Endodermal cell (in vitro differentiated cells): ENCODE measurements at regions not wholly inside any gene's neighbourhood (a gene's known extent, or its start where the extent isn't known, plus 50 kb on each side); places are given as distances from the start of the nearest gene placed in this dataset.

ENCODE experiments used
- DNase-seq: peaks from one replicate; pipeline ENCODE4 v3.0.0-alpha.2; 2017
- H3K27ac ChIP-seq: 2 replicates; pipeline ENCODE4 v1.5.1; 2013; ENCODE audit warnings: mild to moderate bottlenecking, low read depth, low read length, moderate library complexity
- H3K27me3 ChIP-seq: 2 replicates; pipeline ENCODE4 v1.6.1; 2013; ENCODE audit warnings: mild to moderate bottlenecking, low read length, moderate library complexity; ENCODE audit not compliant: insufficient read depth, control insufficient read depth, poor library complexity, severe bottlenecking
- H3K36me3 ChIP-seq: 2 replicates; pipeline ENCODE4 v1.7.0; 2013; ENCODE audit warnings: mild to moderate bottlenecking, low read length, moderate library complexity; ENCODE audit not compliant: control insufficient read depth, insufficient read depth
- H3K4me1 ChIP-seq: one replicate; pipeline ENCODE4 v1.7.0; 2013; ENCODE audit warnings: low read length; ENCODE audit not compliant: control insufficient read depth, insufficient read depth
- H3K4me3 ChIP-seq: 2 replicates; pipeline ENCODE4 v1.5.1; 2013; ENCODE audit warnings: mild to moderate bottlenecking, low read length, moderate library complexity
- H3K9ac ChIP-seq: 2 replicates; pipeline ENCODE4 v1.6.1; 2013; ENCODE audit warnings: mild to moderate bottlenecking, low read length, moderate library complexity; ENCODE audit not compliant: poor library complexity, severe bottlenecking; ENCODE audit errors: extremely low read depth
- H3K9me3 ChIP-seq: 2 replicates; pipeline ENCODE4 v1.6.1; 2013; ENCODE audit warnings: mild to moderate bottlenecking, low read length, moderate library complexity; ENCODE audit not compliant: control insufficient read depth
- H3K27ac Mint-ChIP-seq: 2 replicates; pipeline ENCODE4 v1.8.0; 2020; ENCODE audit warnings: mixed read lengths
- H3K27me3 Mint-ChIP-seq: 2 replicates; pipeline ENCODE4 v1.8.0; 2021; ENCODE audit warnings: mild to moderate bottlenecking, mixed read lengths; ENCODE audit not compliant: insufficient read depth
- H3K36me3 Mint-ChIP-seq: 2 replicates; pipeline ENCODE4 v1.8.0; 2020; ENCODE audit warnings: low read depth, mixed read lengths
- H3K4me1 Mint-ChIP-seq: 2 replicates; pipeline ENCODE4 v1.8.0; 2020; ENCODE audit warnings: mixed read lengths
- H3K4me3 Mint-ChIP-seq: 2 replicates; pipeline ENCODE4 v1.8.0; 2020; ENCODE audit warnings: mild to moderate bottlenecking, moderate library complexity, mixed read lengths
- H3K9me3 Mint-ChIP-seq: 2 replicates; pipeline ENCODE4 v1.8.0; 2020; ENCODE audit warnings: mild to moderate bottlenecking, mixed read lengths
- CTCF ChIP-seq: fragments of 200-600 bp; sonication (generic); conservative IDR thresholded peaks from 2 replicates; pipeline ENCODE4 v1.5.0; 2021; ENCODE audit warnings: antibody characterized with exemption, mild to moderate bottlenecking
- WGBS, 2 experiments: methylation state at CpG; one replicate each; pipeline versions ENCODE4 v1.1.5 to v1.1.7; 2013; ENCODE audit warnings: missing lambda C conversion rate in 2 of 2, mixed read lengths in 1 of 2; ENCODE audit not compliant: insufficient coverage in 1 of 2, insufficient read length in 1 of 2; 5-methylcytosine and 5-hydroxymethylcytosine counted together

GRCh38 chr11:88420165-88420791 lies 82.7 kb upstream of the CTSC start:
- no peak overlapping the region for H3K27ac Mint-ChIP-seq
- WGBS, 2 experiments: 95 to 100% methylated on average over 5 to 7 of the region's 7 CpGs
- Histone ChIP-seq H3K27me3 (peaks cover 7% of the 10 kb centered on the region), H3K36me3 (no peaks in the 10 kb centered on the region), H3K4me1 (no peaks in the 10 kb centered on the region), H3K4me3 (no peak overlapping the region), H3K9ac (no peak overlapping the region), H3K9me3 (no peaks in the 10 kb centered on the region), H3K27ac (no peak overlapping the region)
- peaks cover 23% of the 10 kb centered on the region for H3K27me3 Mint-ChIP-seq
- H3K9me3 Mint-ChIP-seq: no peaks in the 10 kb centered on the region
- DNase-seq: no peak
- TF ChIP-seq CTCF: no peak
- no peak overlapping the region for H3K4me3 Mint-ChIP-seq
- no peaks in the 10 kb centered on the region for H3K36me3 Mint-ChIP-seq
- peaks cover 21% of the 10 kb centered on the region for H3K4me1 Mint-ChIP-seq

- no peaks in the 10 kb centered on the region for H3K9me3 Mint-ChIP-seq
Measured at GRCh38 chr11:88418508-88418907, 81.0 kb upstream of the CTSC start.

GRCh38 chr11:88415495-88415894 lies 78.0 kb upstream of the CTSC start:
- H3K9me3 ChIP-seq: no peaks in the 10 kb centered on the region
- H3K4me3 Mint-ChIP-seq: no peak overlapping the region
- no peaks in the 10 kb centered on the region for H3K9me3 Mint-ChIP-seq
- no peak for TF ChIP-seq CTCF
- H3K27me3 ChIP-seq: peaks cover 14% of the 10 kb centered on the region
- WGBS, 2 experiments: 83 to 94% methylated on average over 1 of the region's 1 CpG
- H3K27me3 Mint-ChIP-seq: peaks cover 19% of the 10 kb centered on the region
- H3K36me3 Mint-ChIP-seq: no peaks in the 10 kb centered on the region
- no peaks in the 10 kb centered on the region for H3K4me1 ChIP-seq
- no peaks in the 10 kb centered on the region for H3K36me3 ChIP-seq
- H3K27ac ChIP-seq: no peak overlapping the region
- no peak for DNase-seq
- no peak overlapping the region for H3K9ac ChIP-seq
- H3K4me3 ChIP-seq: no peak overlapping the region
- H3K4me1 Mint-ChIP-seq: peaks cover 15% of the 10 kb centered on the region
- H3K27ac Mint-ChIP-seq: no peak overlapping the region

More at GRCh38 chr11:88418508-88418907, 81.0 kb upstream of the CTSC start:
- Histone ChIP-seq H3K27me3 (peaks cover 9% of the 10 kb centered on the region), H3K9me3 (no peaks in the 10 kb centered on the region), H3K4me3 (no peak overlapping the region), H3K9ac (no peak overlapping the region), H3K4me1 (no peaks in the 10 kb centered on the region), H3K36me3 (no peaks in the 10 kb centered on the region), H3K27ac (no peak overlapping the region)
- Mint-ChIP-seq H3K36me3 (no peaks in the 10 kb centered on the region), H3K4me1 (peaks cover 24% of the 10 kb centered on the region), H3K27me3 (peaks cover 25% of the 10 kb centered on the region), H3K4me3 (no peak overlapping the region), H3K27ac (no peak overlapping the region)
- no peak for TF ChIP-seq CTCF
- DNase-seq: no peak
- 83 to 93% methylated on average over 2 to 3 of the region's 3 CpGs for WGBS, 2 experiments
